ENCODE measurements at regions not wholly inside any gene's neighbourhood (a gene's known extent, or its start where the extent isn't known, plus 50 kb on each side); places are given as distances from the start of the nearest gene placed in this dataset.

GRCh38 chr4:178664621-178665020, 1222.4 kb upstream of the AGA start:
- TF ChIP-seq CTCF (IDR thresholded peaks at IDR 0.05 in 8 of 11, conservative IDR thresholded peaks at IDR 0.05 in 3 of 11) (no peak), POLR2AphosphoS5 (IDR thresholded peaks at IDR 0.05) (no peak), POLR2A (IDR thresholded peaks at IDR 0.05) (no peak)
